ENCODE measurements at regions not wholly inside any gene's neighbourhood (a gene's known extent, or its start where the extent isn't known, plus 50 kb on each side); places are given as distances from the start of the nearest gene placed in this dataset.
A peak's percentile ranks its signal among the peaks of the same experiment; 100 is the strongest.

DNA sequence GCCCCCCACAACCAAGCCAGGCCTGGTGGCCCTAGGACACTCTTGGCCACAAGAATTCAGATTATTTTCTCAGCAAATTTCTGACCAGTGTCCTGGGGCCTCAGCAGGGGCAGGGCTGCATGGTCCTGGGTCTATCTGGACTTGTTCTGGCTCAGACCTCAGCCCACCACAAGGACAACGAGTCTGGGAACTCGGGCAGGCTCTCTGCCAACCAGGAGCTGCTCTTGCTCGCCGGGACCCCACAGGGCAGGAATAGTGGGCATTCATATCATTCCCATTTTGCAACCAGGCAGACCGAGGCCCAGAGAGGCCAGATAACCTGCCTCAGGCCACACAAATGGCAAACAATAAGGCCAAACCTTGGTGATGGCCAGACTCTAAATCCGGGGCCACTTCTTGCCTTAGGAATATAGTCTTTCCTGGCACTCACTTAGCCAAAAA, 75.4 kb upstream of the WNT7B start:
- TF ChIP-seq, protein P1, sequence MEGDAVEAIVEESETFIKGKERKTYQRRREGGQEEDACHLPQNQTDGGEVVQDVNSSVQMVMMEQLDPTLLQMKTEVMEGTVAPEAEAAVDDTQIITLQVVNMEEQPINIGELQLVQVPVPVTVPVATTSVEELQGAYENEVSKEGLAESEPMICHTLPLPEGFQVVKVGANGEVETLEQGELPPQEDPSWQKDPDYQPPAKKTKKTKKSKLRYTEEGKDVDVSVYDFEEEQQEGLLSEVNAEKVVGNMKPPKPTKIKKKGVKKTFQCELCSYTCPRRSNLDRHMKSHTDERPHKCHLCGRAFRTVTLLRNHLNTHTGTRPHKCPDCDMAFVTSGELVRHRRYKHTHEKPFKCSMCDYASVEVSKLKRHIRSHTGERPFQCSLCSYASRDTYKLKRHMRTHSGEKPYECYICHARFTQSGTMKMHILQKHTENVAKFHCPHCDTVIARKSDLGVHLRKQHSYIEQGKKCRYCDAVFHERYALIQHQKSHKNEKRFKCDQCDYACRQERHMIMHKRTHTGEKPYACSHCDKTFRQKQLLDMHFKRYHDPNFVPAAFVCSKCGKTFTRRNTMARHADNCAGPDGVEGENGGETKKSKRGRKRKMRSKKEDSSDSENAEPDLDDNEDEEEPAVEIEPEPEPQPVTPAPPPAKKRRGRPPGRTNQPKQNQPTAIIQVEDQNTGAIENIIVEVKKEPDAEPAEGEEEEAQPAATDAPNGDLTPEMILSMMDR (IDR thresholded peaks at IDR 0.05), result peak in 1 of 6 experiments; percentile 1
- TF ChIP-seq POLR2A (IDR thresholded peaks at IDR 0.05), result no peak

Measured in adrenal gland (tissue), 5 donors.